ENCODE measurements at regions not wholly inside any gene's neighbourhood (a gene's known extent, or its start where the extent isn't known, plus 50 kb on each side); places are given as distances from the start of the nearest gene placed in this dataset.

- TF ChIP-seq, protein P1, sequence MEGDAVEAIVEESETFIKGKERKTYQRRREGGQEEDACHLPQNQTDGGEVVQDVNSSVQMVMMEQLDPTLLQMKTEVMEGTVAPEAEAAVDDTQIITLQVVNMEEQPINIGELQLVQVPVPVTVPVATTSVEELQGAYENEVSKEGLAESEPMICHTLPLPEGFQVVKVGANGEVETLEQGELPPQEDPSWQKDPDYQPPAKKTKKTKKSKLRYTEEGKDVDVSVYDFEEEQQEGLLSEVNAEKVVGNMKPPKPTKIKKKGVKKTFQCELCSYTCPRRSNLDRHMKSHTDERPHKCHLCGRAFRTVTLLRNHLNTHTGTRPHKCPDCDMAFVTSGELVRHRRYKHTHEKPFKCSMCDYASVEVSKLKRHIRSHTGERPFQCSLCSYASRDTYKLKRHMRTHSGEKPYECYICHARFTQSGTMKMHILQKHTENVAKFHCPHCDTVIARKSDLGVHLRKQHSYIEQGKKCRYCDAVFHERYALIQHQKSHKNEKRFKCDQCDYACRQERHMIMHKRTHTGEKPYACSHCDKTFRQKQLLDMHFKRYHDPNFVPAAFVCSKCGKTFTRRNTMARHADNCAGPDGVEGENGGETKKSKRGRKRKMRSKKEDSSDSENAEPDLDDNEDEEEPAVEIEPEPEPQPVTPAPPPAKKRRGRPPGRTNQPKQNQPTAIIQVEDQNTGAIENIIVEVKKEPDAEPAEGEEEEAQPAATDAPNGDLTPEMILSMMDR (conservative IDR thresholded peaks at IDR 0.05; ENCODE audit: low read length) = no peak
- no peak for DNase-seq (ENCODE audit: low read depth)
These were observed 1382.7 kb downstream of the PCDH7 start for GRCh38 chr4:32102896-32103295.

GRCh38 chr4:32106767-32107166 is 1386.6 kb downstream of the PCDH7 start:
- TF ChIP-seq, protein P1 (conservative IDR thresholded peaks at IDR 0.05; ENCODE audit: low read length) = no peak
- H3K4me3 ChIP-seq (ENCODE audit: low read length) = no peak overlapping the region
- DNase-seq (ENCODE audit: low read depth) = no peak

More at GRCh38 chr4:32102896-32103295, 1382.7 kb downstream of the PCDH7 start:
- no peak overlapping the region for H3K4me3 ChIP-seq (ENCODE audit: low read length)

GRCh38 chr4:32112891-32113290 is 1392.7 kb downstream of the PCDH7 start:
- no peak for DNase-seq (ENCODE audit: low read depth)
- no peak overlapping the region for H3K4me3 ChIP-seq (ENCODE audit: low read length)
- TF ChIP-seq, protein P1 (conservative IDR thresholded peaks at IDR 0.05; ENCODE audit: low read length) = no peak

DNA sequence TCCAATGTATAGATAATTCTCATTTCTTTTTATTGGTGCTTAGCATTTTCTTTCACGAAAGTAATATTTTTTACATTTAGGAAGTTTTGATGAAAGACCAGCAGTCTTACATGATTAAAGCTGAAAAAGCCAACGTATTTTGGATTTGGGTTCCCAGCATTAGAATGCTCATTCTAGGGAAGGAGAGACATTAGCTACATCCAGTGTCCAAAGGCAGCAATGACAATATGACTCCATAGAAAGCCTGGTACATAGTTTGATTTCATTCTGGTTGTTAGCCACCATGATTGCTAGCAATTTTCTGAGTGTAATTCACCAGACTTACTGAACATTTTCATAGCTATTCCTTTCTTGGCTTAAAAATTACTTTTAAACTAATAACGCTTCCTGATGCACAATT is 1397.5 kb downstream of the PCDH7 start:
- TF ChIP-seq, protein P1 (conservative IDR thresholded peaks at IDR 0.05; ENCODE audit: low read length) = no peak
- DNase-seq (ENCODE audit: low read depth) = no peak
- H3K4me3 ChIP-seq (ENCODE audit: low read length) = no peak overlapping the region

DNA sequence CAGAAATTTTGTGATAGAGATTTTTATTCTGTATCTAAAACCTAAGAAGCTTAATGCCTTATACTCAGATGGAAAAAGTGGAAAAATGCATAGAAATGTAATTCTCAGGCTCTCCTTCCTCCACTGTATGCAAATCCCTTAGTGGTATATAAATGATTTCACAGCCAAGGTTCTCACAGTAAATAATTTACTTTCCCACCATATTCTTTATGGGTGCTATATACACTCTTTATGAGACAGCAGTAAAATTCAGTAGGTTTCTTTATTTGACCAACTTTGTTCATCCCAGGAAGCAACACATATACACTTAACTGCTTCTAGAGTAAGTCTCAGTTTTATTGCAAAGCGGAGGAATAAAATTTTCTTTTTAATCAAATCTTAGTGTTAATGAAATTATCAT is 1399.7 kb downstream of the PCDH7 start:
- TF ChIP-seq, protein P1 (conservative IDR thresholded peaks at IDR 0.05; ENCODE audit: low read length) = no peak
- DNase-seq (ENCODE audit: low read depth) = no peak
- no peak overlapping the region for H3K4me3 ChIP-seq (ENCODE audit: low read length)

DNA sequence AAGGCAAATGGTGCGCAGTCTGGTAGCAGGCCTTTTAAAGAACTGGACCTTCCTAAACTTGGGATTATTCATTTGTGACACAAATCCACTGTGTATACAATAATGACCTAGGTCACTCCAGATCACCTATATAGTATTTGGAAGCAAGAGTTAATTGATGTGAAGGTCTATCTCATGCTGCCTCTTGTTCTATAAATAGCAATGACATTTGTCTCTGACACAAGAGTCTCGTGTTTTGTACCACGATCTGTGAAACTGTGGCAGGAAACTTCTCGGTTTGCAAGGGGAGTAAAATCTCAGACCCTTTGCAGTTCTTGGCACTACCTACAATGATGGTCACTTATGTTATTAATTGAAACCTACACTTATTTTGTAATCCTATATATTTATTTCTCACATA is 1408.4 kb downstream of the PCDH7 start:
- H3K4me3 ChIP-seq (ENCODE audit: low read length) = no peak overlapping the region

GRCh38 chr4:32129967-32130366 is 1409.8 kb downstream of the PCDH7 start:
- TF ChIP-seq, protein P1 (conservative IDR thresholded peaks at IDR 0.05; ENCODE audit: low read length) = no peak
- H3K4me3 ChIP-seq (ENCODE audit: low read length) = no peak overlapping the region
- no peak for DNase-seq (ENCODE audit: low read depth)

More for the DNA sequence above, 1408.4 kb downstream of the PCDH7 start:
- DNase-seq (ENCODE audit: low read depth) = no peak
- TF ChIP-seq, protein P1 (conservative IDR thresholded peaks at IDR 0.05; ENCODE audit: low read length) = no peak
